ENCODE measurements at regions not wholly inside any gene's neighbourhood (a gene's known extent, or its start where the extent isn't known, plus 50 kb on each side); places are given as distances from the start of the nearest gene placed in this dataset.

DNA sequence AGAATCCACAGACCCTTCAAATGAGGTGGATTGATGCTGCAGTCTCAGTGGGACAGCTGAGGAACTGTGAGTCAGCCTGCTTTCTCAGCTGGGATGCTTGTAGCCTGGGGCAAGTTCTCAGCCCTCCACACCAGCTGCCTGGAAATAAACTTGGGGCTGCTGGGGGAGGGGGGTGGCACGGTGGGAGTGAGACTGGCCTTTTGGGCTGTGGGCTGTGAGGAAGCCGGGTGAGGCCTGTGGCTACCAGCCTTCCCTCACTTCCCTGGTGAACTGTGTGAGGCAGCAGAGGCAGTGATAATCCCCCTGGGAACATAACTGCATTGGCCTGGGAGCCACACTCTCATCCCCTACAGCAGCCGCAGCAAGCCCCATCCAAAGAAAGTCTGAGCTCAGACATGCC, 114.5 kb upstream of the GUCY1A1 start:
- no peaks in the 10 kb centered on the region for H3K9me3 ChIP-seq (ENCODE audit: low read length)

DNA sequence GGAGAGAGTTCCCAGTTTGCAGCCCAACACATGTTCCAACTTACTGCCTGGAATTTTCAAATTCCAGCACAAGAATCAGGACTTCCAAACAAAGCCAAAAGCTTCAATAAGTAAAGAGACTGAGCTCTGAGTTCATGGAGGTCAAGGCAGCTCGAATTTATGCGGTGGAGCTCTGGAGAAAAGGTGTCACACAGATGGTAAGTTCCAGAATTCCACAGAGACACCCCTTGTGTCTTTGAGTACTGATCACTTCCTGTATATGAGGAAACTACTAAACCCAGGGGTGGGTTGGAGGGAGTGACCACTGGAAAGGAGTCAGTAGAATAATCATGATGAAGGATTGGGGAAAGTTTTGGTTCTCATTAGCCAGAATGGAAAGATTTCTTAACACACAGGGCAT, 118.5 kb upstream of the GUCY1A1 start:
- Histone ChIP-seq H2AFZ (ENCODE audit: low read depth, low read length) (no peak overlapping the region), H3K79me2 (replicated peaks; ENCODE audit: insufficient read depth, low read length) (no peaks in the 10 kb centered on the region), H4K20me1 (ENCODE audit: insufficient read depth) (no peaks in the 10 kb centered on the region), H3K4me2 (ENCODE audit: low read length) (no peak overlapping the region), H3K36me3 (ENCODE audit: insufficient read depth, low read length) (no peaks in the 10 kb centered on the region), H3K9ac (ENCODE audit: low read length) (no peak overlapping the region), H3K9me2 (ENCODE audit: insufficient read depth, low read length) (no peaks in the 10 kb centered on the region), H3K27ac (ENCODE audit: low read length) (no peak overlapping the region), H3K4me3 (ENCODE audit: low read length) (no peak overlapping the region), H3F3A (ENCODE audit: insufficient read depth, low read length, poor library complexity, severe bottlenecking) (no peaks in the 10 kb centered on the region), H3K9me3 (ENCODE audit: low read length) (no peaks in the 10 kb centered on the region), H3K27me3 (ENCODE audit: insufficient read depth, low read depth, low read length) (no peaks in the 10 kb centered on the region)
- TF ChIP-seq MXI1 (conservative IDR thresholded peaks at IDR 0.05; ENCODE audit: poor library complexity, severe bottlenecking) (no peak), EZH2 (IDR thresholded peaks at IDR 0.05; ENCODE audit: borderline replicate concordance, insufficient read depth, low read length, poor library complexity, severe bottlenecking) (no peak), POLR2AphosphoS5 (IDR thresholded peaks at IDR 0.05) (no peak), SMC3 (conservative IDR thresholded peaks at IDR 0.05; ENCODE audit: poor library complexity) (no peak), RAD21 (conservative IDR thresholded peaks at IDR 0.05) (no peak), EP300 (conservative IDR thresholded peaks at IDR 0.05; ENCODE audit: poor library complexity, severe bottlenecking) (no peak), TAF1 (IDR thresholded peaks at IDR 0.05; ENCODE audit: low read depth) (no peak)
- TF ChIP-seq, protein P1, sequence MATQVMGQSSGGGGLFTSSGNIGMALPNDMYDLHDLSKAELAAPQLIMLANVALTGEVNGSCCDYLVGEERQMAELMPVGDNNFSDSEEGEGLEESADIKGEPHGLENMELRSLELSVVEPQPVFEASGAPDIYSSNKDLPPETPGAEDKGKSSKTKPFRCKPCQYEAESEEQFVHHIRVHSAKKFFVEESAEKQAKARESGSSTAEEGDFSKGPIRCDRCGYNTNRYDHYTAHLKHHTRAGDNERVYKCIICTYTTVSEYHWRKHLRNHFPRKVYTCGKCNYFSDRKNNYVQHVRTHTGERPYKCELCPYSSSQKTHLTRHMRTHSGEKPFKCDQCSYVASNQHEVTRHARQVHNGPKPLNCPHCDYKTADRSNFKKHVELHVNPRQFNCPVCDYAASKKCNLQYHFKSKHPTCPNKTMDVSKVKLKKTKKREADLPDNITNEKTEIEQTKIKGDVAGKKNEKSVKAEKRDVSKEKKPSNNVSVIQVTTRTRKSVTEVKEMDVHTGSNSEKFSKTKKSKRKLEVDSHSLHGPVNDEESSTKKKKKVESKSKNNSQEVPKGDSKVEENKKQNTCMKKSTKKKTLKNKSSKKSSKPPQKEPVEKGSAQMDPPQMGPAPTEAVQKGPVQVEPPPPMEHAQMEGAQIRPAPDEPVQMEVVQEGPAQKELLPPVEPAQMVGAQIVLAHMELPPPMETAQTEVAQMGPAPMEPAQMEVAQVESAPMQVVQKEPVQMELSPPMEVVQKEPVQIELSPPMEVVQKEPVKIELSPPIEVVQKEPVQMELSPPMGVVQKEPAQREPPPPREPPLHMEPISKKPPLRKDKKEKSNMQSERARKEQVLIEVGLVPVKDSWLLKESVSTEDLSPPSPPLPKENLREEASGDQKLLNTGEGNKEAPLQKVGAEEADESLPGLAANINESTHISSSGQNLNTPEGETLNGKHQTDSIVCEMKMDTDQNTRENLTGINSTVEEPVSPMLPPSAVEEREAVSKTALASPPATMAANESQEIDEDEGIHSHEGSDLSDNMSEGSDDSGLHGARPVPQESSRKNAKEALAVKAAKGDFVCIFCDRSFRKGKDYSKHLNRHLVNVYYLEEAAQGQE (IDR thresholded peaks at IDR 0.05; ENCODE audit: borderline replicate concordance), result no peak
- TF ChIP-seq, protein P2, sequence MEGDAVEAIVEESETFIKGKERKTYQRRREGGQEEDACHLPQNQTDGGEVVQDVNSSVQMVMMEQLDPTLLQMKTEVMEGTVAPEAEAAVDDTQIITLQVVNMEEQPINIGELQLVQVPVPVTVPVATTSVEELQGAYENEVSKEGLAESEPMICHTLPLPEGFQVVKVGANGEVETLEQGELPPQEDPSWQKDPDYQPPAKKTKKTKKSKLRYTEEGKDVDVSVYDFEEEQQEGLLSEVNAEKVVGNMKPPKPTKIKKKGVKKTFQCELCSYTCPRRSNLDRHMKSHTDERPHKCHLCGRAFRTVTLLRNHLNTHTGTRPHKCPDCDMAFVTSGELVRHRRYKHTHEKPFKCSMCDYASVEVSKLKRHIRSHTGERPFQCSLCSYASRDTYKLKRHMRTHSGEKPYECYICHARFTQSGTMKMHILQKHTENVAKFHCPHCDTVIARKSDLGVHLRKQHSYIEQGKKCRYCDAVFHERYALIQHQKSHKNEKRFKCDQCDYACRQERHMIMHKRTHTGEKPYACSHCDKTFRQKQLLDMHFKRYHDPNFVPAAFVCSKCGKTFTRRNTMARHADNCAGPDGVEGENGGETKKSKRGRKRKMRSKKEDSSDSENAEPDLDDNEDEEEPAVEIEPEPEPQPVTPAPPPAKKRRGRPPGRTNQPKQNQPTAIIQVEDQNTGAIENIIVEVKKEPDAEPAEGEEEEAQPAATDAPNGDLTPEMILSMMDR (IDR thresholded peaks at IDR 0.05; ENCODE audit: poor library complexity, severe bottlenecking), result no peak

More for the DNA sequence above, 114.5 kb upstream of the GUCY1A1 start:
- H3K27me3 ChIP-seq (ENCODE audit: insufficient read depth, low read depth, low read length), result no peaks in the 10 kb centered on the region
- H3K9me2 ChIP-seq (ENCODE audit: insufficient read depth, low read length), result no peaks in the 10 kb centered on the region
- no peak overlapping the region for H3K4me3 ChIP-seq (ENCODE audit: low read length)
- H3K36me3 ChIP-seq (ENCODE audit: insufficient read depth, low read length), result no peaks in the 10 kb centered on the region
- no peaks in the 10 kb centered on the region for H4K20me1 ChIP-seq (ENCODE audit: insufficient read depth)
- no peaks in the 10 kb centered on the region for H3K79me2 ChIP-seq (replicated peaks; ENCODE audit: insufficient read depth, low read length)
- TF ChIP-seq, protein P2 (IDR thresholded peaks at IDR 0.05; ENCODE audit: poor library complexity, severe bottlenecking), result no peak
- TF ChIP-seq EP300 (conservative IDR thresholded peaks at IDR 0.05; ENCODE audit: poor library complexity, severe bottlenecking) (no peak), POLR2AphosphoS5 (IDR thresholded peaks at IDR 0.05) (no peak), EZH2 (IDR thresholded peaks at IDR 0.05; ENCODE audit: borderline replicate concordance, insufficient read depth, low read length, poor library complexity, severe bottlenecking) (no peak), TAF1 (IDR thresholded peaks at IDR 0.05; ENCODE audit: low read depth) (no peak), SMC3 (conservative IDR thresholded peaks at IDR 0.05; ENCODE audit: poor library complexity) (no peak), RAD21 (conservative IDR thresholded peaks at IDR 0.05) (no peak), MXI1 (conservative IDR thresholded peaks at IDR 0.05; ENCODE audit: poor library complexity, severe bottlenecking) (no peak)
- TF ChIP-seq, protein P1 (IDR thresholded peaks at IDR 0.05; ENCODE audit: borderline replicate concordance), result no peak
- H2AFZ ChIP-seq (ENCODE audit: low read depth, low read length), result no peak overlapping the region
- no peaks in the 10 kb centered on the region for H3F3A ChIP-seq (ENCODE audit: insufficient read depth, low read length, poor library complexity, severe bottlenecking)
- no peak overlapping the region for H3K9ac ChIP-seq (ENCODE audit: low read length)
- H3K4me2 ChIP-seq (ENCODE audit: low read length), result no peak overlapping the region
- no peak overlapping the region for H3K27ac ChIP-seq (ENCODE audit: low read length)

Measured in neural cell (in vitro differentiated cells).